GM19238 (cell line): ENCODE measurements at regions not wholly inside any gene's neighbourhood (a gene's known extent, or its start where the extent isn't known, plus 50 kb on each side); places are given as distances from the start of the nearest gene placed in this dataset.

Experiments used
- DNase-seq: peaks from one replicate; pipeline ENCODE4 v3.0.0; 2011; ENCODE audit warnings: low spot score; ENCODE audit not compliant: insufficient read length

DNA sequence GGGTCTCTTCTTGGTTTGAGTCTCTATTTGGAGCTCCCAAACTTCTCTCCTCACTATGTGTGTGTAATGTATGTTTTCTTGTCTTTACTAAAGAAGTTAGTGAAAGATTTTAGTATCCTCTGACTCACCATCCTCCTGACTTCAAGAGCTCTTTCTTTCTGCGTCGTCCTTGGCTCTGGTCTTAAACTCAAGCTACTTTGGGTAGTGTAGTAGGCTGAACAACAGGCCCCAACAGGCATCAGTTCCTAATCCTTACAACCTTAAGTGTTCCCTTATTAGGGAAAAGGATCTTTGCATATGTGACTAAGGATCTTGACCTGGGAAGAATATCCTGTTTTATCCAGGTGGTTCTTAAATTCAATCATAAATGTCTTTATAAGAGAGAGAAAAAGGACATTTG lies 810.2 kb downstream of the MAFB start:
- no peak for DNase-seq

DNA sequence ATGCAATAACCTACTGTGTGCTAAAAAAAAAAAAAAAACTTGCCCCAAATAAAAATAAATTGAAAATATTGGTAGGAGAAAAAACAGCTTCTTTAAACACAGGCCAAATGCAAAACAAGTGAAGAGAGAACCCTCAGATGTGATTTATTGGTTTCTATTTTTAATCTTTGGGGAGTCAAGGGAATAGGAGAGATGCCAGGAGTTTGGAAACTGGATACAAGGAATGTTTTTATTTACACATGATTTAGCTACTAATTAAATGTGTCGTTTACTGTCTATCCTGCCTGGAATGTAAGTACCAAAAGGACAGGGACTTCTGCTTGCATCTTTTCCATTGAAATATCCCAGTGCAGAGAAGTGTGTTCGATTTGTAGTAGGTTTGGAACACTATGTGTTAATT lies 810.7 kb downstream of the MAFB start:
- no peak for DNase-seq

GRCh38 chr20:39877788-39878187 lies 811.2 kb downstream of the MAFB start:
- DNase-seq, result no peak

DNA sequence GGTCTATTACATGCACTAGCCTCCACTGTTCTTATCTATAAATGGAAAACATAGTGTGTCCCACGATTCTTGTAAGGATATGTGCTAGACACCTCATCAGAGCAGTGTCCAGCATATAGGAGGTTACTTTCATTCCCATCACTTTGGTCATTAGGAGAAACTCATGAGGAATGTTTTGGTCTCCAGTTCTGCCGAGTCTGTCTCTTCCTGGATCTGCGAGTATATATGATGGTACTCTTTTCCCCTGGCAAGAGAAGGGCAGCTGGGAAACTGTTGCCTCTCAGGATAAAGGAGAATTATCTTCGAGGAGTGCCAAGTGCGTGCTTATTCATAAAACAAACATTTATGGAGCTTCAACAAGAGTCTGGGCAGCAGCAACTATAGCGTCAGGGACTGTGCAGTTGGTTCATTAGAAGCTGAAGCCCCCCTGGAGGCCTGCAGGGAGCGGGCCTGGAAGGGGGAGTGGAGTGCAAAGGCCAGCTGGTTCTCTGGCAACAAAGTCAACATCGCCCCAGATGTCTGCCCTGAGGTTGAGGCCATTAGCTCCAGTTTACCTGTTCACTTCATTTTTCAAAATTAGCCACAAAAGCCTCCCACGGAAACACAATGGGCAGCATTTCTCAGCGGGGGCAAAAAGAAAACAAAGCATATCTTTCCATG lies 811.9 kb downstream of the MAFB start:
- no peak for DNase-seq

- DNase-seq, result no peak
These were observed 813.4 kb downstream of the MAFB start for GRCh38 chr20:39875492-39876110.

GRCh38 chr20:39874049-39874893 lies 814.8 kb downstream of the MAFB start:
- DNase-seq, result peak; percentile 32

- no peak for DNase-seq
These were observed 815.8 kb downstream of the MAFB start for GRCh38 chr20:39873286-39873685.

DNA sequence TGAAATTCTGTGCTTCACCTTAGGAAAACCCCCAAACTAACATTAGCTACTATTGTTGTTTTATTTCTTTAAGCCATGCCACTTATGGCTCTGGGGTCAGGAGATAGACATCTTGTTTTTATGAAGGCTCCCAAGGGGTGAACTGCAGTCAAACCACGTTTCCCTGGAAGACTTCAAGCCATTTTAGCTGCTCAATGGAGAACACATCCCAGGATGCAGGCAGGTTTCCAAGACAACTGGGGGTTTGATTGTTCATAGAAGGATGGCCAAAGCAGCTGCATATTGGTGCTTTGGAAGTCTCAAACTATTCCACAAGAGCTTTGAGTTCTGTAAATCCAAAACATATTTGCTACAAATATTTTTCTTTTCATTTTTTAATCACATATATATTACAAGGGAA lies 818.0 kb downstream of the MAFB start:
- DNase-seq, result no peak

DNA sequence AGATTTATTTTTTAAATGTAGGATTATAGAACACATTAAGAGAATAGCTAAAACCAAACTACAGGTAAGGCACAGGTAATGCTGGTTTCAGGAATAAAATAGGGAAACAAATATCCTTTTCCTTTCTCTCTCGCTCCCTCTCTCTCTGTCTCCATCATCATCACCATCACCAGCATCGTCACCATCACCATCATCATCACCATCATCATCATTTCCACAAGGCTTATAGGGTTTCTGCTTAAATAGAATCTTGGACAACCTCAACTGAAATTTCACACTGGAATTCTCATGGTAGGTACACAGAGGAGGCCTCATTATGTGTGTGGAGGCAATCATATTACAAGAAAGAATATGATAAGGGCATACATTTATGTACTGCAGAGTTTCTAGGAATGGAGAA lies 823.6 kb downstream of the MAFB start:
- no peak for DNase-seq

- no peak for DNase-seq
These were observed 826.6 kb downstream of the MAFB start for GRCh38 chr20:39862470-39862891.

- DNase-seq, result no peak
These were observed 827.7 kb downstream of the MAFB start for GRCh38 chr20:39861381-39861780.

GRCh38 chr20:39857835-39858234 lies 831.2 kb downstream of the MAFB start:
- no peak for DNase-seq

DNA sequence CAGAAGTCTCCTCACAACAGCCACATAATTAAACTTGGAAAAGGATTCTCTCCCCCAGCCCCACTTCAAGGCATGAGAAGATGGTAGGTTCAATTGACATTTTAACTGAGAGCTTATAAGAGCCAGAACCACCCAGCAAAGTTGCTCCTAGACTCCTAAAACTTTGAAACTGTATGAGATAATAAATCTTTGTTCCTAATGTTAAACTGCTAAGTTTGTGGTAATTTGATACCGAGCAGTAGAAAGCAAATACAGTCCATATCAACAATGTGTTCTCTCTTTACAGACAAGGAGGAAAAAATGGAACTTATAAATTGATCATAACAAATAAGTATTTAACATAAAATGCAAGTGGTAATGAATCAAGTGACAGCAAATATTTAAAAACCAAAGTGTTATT lies 831.8 kb downstream of the MAFB start:
- no peak for DNase-seq

- no peak for DNase-seq
These were observed 833.2 kb downstream of the MAFB start for GRCh38 chr20:39855799-39856198.

DNA sequence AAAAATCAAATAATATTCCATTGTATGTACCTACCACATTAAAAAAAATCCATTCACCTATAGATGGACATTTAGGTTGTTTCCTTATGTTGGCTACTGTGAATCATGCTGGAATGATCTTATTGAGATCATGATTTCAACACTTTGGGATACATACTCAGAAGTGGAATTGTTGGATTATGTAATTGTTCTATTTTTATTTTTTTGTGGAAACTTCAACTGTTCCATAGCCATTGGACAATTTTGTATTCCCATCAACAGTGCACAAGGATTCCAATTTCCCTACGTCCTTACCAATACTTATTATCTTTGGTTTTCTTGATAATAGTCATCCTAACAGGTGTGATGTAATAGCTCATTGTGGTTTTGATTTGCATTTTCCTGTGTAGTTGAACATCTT lies 834.0 kb downstream of the MAFB start:
- DNase-seq, result no peak

DNA sequence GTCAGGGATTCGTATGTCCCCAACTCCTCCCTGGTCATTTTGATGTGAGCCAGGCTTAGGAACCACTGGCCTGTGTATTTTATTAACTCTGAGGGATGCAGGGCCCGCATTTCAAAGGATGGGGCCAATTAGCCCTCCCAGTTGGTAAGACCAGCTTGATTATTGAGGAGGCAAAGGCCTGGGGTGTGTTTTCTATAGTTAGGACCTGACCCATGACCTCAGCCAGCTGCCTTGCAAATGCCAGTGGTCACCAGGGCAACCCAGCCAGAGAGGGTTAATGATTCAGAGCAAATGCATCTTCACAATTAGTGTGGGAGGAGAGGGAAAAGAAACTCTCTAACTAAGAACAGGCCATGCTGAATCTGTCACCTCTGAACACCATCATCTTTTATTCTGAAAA lies 835.4 kb downstream of the MAFB start:
- peak; percentile 13 for DNase-seq

DNA sequence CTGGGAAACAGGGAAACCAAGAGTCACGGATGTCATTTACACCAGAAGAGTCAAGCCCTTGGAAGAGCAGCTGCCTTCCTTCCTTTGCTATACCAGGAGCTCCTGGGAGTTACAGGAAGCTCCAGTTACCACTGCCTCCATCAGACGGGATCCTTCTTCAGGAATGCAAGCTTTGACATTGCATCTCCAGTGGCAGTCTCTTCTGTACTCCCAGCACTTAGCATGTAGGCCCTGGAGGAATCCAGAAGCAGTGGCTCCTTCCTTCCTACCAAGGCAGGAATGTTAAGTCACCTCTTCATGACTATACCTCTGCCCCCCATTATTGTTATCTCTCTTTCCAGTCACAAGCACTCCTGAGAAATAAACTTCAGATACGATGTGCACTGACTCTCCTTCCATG lies 836.0 kb downstream of the MAFB start:
- no peak for DNase-seq

- no peak for DNase-seq
These were observed 837.6 kb downstream of the MAFB start for GRCh38 chr20:39851459-39851858.

- no peak for DNase-seq
These were observed 838.2 kb downstream of the MAFB start for GRCh38 chr20:39850821-39851330.

GRCh38 chr20:39850246-39850645 lies 838.8 kb downstream of the MAFB start:
- no peak for DNase-seq

DNA sequence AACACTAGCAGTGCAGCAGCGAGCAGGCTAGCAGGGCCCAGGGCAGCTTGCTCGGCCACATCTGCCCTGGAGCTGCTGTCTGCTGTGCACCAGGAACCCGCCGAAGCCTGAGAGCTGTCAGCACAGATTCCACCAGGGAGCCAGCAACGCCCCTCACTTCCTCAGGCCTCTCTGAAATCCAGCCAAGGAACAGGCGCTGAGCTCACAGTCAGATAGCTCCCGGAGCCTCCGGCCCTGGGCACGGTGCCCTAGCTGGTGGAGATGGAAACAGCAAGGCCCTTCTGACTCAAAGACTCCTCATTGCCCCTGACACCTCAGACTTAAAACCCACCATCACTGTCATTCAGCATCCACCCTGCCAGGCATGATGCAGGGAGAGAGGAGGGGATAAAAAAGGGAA lies 839.4 kb downstream of the MAFB start:
- DNase-seq, result no peak

GRCh38 chr20:39849171-39849570 lies 839.9 kb downstream of the MAFB start:
- no peak for DNase-seq
